Esophagus muscularis mucosa (tissue), 3 donors: ENCODE measurements at regions not wholly inside any gene's neighbourhood (a gene's known extent, or its start where the extent isn't known, plus 50 kb on each side); places are given as distances from the start of the nearest gene placed in this dataset.

ENCODE experiments used
- CTCF ChIP-seq, 3 experiments: fragments of 200-600 bp in 2 of 3; fragments of 450-650 bp in 1 of 3; sonication (generic) in 2 of 3; IDR thresholded peaks; one replicate each; pipeline ENCODE4 v1.5.1; 2017 to 2019; ENCODE audit warnings: antibody characterized with exemption in 3 of 3, mild to moderate bottlenecking in 2 of 3, moderate library complexity in 1 of 3
- POLR2AphosphoS5 ChIP-seq, 2 donors: sonication (generic); formaldehyde crosslinking; IDR thresholded peaks; one replicate each; pipeline ENCODE4 v1.6.1; 2017; ENCODE audit warnings: antibody characterized with exemption in 2 of 2

DNA sequence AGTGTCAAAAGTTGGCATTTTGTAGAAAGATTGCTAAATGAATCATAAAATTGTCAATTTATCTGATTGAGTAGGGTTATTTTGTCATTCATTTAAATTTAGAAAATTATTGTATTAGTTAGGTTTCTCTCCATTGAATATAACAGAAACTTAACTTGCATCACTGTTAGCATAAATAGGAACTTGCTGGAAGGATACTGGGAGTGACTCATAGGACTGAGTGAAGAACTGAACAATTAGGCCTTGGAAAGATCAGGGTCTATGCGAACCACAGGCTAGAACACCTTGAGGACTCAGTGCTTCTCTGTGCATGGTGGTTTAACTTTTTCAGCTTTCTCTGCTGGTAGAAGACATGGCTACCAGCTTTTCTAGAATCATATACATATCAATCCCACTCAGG lies 67.7 kb upstream of the IFNGR1 start:
- TF ChIP-seq CTCF (IDR thresholded peaks at IDR 0.05) (no peak), POLR2AphosphoS5 (IDR thresholded peaks at IDR 0.05) (no peak)
